Prostate gland (tissue), 2 donors: ENCODE measurements at regions not wholly inside any gene's neighbourhood (a gene's known extent, or its start where the extent isn't known, plus 50 kb on each side); places are given as distances from the start of the nearest gene placed in this dataset.

Experiments used
- POLR2AphosphoS5 ChIP-seq: sonication (generic); formaldehyde crosslinking; IDR thresholded peaks from one replicate; pipeline ENCODE4 v1.6.1; 2017; ENCODE audit warnings: antibody characterized with exemption
- TF ChIP-seq, protein P1 (sequence below), 4 experiments: fragments of 200-600 bp in 2 of 4; fragments of 450-650 bp in 2 of 4; sonication (generic) in 2 of 4; IDR thresholded peaks; 1 replicate in 3 of 4; 2 replicates in 1 of 4; pipeline ENCODE4 v1.5.1; 2016 to 2019; ENCODE audit warnings: antibody characterized with exemption in 4 of 4, mild to moderate bottlenecking in 2 of 4, moderate library complexity in 2 of 4

- TF ChIP-seq POLR2AphosphoS5 = no peak
- TF ChIP-seq, protein P1, sequence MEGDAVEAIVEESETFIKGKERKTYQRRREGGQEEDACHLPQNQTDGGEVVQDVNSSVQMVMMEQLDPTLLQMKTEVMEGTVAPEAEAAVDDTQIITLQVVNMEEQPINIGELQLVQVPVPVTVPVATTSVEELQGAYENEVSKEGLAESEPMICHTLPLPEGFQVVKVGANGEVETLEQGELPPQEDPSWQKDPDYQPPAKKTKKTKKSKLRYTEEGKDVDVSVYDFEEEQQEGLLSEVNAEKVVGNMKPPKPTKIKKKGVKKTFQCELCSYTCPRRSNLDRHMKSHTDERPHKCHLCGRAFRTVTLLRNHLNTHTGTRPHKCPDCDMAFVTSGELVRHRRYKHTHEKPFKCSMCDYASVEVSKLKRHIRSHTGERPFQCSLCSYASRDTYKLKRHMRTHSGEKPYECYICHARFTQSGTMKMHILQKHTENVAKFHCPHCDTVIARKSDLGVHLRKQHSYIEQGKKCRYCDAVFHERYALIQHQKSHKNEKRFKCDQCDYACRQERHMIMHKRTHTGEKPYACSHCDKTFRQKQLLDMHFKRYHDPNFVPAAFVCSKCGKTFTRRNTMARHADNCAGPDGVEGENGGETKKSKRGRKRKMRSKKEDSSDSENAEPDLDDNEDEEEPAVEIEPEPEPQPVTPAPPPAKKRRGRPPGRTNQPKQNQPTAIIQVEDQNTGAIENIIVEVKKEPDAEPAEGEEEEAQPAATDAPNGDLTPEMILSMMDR (IDR thresholded peaks at IDR 0.05) = no peak
Observed at GRCh38 chrX:33330798-33331197, 119.4 kb upstream of the DMD start.
